GM21717 (cell line): ENCODE measurements at regions not wholly inside any gene's neighbourhood (a gene's known extent, or its start where the extent isn't known, plus 50 kb on each side); places are given as distances from the start of the nearest gene placed in this dataset.

Experiments used
- ATAC-seq: cut with Tn5 transposase; IDR thresholded peaks from one replicate; pipeline ENCODE4 v1.9.1; 2021; ENCODE audit warnings: mild to moderate bottlenecking, moderate library complexity; ENCODE audit not compliant: unreplicated experiment

DNA sequence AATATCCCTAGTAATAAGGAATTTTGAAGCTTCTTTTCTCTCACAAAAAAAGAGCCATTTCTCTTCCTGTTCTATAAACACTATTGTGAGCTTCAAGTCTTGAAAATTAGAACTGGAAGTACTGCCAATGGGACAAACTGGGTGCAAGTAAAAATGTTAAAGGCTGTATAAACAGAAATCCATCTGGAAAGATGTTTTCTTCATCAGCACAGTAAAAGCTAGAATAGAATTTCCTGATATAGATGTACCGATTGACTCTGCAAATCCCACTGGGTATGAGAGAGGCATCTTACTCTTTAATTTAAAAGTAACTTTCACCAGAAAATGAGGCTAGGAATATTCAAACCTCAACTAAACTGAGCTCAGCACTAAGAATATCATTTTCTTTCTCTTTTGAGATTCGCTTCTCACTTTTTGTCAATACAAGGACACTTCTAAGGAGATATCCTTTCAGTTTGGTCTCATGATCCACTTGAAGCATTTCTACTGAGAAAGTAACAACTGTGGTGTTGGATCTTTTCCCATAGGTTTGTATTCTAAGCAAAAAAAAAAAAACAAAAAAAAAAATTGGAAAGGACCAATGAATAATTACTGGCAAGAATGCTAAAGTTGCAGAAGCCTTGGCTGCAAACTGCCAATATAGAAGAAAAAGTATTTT is 169.0 kb upstream of the PRDM1 start:
- ATAC-seq: no peak

DNA sequence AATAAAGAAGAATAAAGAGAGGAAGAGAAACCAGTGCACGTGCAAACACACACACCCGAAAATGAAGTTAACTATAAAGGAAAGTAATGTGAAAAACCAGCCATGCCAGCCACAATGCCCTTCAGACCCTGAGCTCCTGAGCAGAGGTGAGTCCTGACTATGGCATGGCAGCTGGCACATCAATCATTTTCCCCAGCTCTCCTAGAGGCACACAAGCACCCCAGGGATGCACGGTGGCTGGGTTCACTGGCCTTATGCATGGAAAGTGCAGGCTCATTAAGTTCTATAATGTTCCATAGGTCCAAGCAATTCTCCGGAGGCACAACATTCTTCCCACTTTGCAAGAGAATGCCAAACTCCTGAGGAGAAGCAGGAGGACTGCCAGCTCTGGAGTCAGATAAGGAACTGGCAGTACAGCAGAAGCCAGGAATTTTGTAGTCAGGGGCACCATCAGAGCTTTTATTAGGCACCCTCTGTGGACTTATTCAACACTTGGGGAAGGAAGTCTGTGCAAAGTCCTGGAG is 175.0 kb upstream of the PRDM1 start:
- ATAC-seq: no peak

- ATAC-seq: no peak
Observed at GRCh38 chr6:105909106-105909505, 177.0 kb upstream of the PRDM1 start.

DNA sequence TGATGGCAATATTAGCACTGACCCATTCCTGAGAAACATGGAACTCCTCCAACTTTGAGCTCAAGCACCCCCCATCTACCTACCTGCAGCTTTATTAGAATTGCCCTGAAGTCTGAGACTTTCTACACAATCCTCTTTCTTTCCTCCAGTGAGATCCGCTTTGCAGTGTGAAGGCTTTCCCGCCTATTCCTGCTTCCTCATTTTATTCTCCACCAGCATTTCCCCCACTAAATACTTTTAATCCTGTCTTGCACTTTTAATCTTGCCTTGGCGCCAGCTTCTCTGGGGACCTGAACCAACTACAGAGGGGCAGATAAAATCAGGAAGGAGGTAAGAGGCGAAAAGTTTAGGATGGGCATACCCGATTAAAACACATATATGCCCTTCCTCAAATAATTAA is 178.1 kb upstream of the PRDM1 start:
- no peak for ATAC-seq

DNA sequence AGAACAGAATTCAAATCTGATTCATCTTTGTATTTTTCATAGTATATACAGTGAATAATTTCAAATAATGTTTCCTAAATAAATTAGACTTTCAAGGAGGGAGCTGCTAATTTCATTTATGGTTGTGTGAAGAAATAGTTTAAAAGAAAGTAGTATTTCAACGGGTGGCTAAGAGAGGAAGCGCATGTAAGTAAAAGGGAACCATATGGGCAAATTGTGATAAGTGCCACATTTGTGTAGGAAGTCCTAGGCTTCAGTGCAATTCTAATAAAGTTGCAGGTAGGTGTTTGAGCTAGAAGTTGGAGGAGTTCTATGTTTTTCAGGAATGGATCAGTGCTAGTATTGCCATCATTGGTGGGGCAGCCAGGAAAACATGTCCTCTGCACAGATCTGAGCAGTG is 178.8 kb upstream of the PRDM1 start:
- no peak for ATAC-seq

- no peak for ATAC-seq
Observed at GRCh38 chr6:105902401-105903031, 183.6 kb upstream of the PRDM1 start.

- no peak for ATAC-seq
Observed at GRCh38 chr6:105901583-105901982, 184.6 kb upstream of the PRDM1 start.

DNA sequence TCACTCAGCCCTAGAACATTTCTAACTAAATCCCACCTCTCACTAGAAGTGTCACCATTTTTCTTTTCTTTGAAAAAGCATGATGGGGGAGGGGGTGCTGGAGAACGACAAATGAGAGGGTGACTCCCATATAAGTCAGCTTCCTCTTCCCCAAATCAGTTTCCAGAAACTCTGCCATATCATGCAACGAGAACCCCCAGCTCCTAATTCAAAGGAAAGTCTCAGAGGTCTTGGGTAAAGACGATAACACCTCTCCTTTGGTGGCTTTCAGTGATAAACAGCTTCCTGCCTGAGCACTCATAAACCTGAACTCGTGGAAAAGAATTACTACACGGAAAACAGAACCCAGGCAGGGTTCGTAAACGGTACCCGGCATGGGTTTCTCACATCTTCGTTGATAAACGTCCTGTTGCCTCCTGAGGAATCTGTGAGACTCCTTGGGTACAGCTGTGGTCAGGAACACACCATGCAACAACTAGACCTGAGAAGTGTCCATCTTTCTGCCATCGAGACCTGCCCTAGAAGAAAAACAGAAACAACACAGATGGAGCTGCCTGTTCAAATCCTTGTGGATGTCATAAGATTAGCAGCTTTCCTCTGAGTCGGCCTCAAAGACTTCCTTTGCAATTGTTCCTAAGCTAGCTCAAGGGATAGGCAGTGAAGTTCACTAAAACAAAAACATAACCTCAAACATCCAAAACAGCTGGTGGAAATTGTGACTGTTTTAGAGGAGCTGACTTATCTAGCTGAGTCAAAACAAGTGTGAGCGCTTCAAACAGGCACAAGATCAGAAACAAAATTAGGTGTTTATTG is 185.8 kb upstream of the PRDM1 start:
- ATAC-seq: no peak

GRCh38 chr6:105898286-105898685 is 187.8 kb upstream of the PRDM1 start:
- ATAC-seq: no peak

- no peak for ATAC-seq
Observed at GRCh38 chr6:105897131-105897530, 189.0 kb upstream of the PRDM1 start.

GRCh38 chr6:105896821-105897095 is 189.4 kb upstream of the PRDM1 start:
- no peak for ATAC-seq

- no peak for ATAC-seq
Observed at GRCh38 chr6:105896052-105896820, 189.9 kb upstream of the PRDM1 start.

- no peak for ATAC-seq
Observed at GRCh38 chr6:105894556-105894955, 191.6 kb upstream of the PRDM1 start.

GRCh38 chr6:105893741-105894140 is 192.4 kb upstream of the PRDM1 start:
- no peak for ATAC-seq

DNA sequence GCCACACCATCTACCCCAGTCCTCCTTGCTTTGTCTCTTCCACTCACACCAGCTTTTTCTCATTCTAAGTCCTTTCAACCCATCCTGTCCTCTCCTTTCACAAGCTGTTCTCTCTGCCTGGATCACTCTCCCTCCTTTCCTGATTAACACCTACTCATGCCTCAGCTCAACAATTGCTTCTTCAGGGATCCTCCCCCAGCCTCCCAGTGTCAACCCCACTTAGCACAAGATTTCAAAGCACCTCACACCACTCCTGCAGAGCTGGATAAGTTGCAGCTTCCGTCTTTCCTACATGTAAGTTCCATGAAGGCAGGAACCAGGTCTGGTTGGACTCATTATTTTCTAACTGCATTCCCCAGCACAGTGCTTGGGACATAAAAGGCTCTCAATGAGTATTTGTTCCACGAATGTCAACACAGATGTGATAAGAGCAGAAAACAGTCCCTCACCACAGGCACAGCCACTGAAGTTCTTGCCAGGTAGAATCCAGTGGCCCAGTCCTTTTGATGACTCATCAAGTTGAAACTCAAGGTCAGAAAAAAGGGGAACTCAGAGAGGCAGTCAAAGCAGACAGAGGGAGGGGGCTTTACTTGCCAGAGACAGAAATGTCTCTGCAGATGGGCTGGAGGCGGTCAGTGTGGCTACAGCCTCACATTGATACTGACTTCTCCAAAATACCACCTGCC is 193.4 kb upstream of the PRDM1 start:
- peak; percentile 83 for ATAC-seq

GRCh38 chr6:105890521-105891244 is 195.5 kb upstream of the PRDM1 start:
- no peak for ATAC-seq

DNA sequence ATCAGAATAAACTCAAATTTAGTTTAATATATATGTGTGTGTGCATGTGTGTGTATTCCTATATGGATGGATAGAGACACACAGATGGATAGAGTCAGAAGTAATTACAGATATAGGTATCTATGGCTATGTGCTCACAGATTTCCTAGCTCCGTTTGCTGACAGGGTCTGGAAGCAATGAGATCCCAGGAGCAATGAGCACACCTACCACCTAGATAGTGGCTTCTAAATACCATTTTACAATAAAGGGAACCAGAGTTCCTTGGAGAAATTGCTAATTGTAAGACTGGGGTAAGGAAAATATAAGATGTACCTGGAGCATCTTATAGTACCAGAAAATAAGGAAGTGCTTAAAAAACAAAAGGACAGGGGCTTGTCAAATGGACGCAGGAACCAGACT is 196.2 kb upstream of the PRDM1 start:
- ATAC-seq: no peak

GRCh38 chr6:105886814-105887544 is 199.2 kb upstream of the PRDM1 start:
- ATAC-seq: no peak

DNA sequence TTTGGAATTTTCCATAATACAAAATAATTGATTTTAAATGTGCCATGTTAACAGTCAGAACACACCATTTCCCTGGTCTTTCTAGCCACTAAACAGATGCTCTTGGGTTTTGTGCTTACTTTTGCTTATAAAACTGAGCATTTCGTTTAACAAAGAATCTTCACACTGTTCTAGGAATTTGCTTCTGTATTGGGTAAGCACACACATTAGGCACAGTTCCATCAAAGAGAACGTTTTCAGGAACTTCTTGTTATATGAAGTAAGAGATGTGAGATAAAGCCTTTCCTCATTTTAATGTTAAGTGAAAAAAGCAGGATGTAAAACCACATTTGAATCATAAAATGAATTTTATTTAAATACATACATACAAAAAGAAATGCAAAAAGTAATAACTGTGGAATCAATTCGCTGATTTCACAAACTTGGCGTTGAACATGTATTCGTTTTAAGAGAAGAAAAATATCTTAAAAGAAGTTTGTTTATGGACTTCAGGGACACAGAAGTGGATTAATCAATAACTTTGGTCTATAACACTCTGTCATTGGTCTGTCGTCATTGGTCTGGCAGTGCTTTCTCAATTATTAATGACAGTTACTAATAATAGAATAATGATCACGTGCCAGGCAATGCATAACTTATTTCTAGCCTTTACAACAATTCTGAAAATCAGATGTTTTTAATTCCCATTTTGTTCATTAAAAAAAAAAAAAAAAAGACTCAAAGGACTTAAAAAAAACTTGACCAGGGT is 199.9 kb upstream of the PRDM1 start:
- no peak for ATAC-seq
